Activated T-cell treated with anti-CD3 and anti-CD28 coated beads for 24 hours (primary cell): ENCODE measurements at regions not wholly inside any gene's neighbourhood (a gene's known extent, or its start where the extent isn't known, plus 50 kb on each side); places are given as distances from the start of the nearest gene placed in this dataset.

ENCODE experiments used
- DNase-seq: peaks from one replicate; pipeline ENCODE4 v3.0.0-alpha.2; 2020; ENCODE audit warnings: low read depth

- no peak for DNase-seq
These were observed 329.7 kb downstream of the NDFIP2 start for GRCh38 chr13:79810669-79811068.

GRCh38 chr13:79810018-79810417 lies 329.1 kb downstream of the NDFIP2 start:
- DNase-seq = no peak

- no peak for DNase-seq
These were observed 327.5 kb downstream of the NDFIP2 start for GRCh38 chr13:79808475-79808874.

- no peak for DNase-seq
These were observed 326.6 kb downstream of the NDFIP2 start for GRCh38 chr13:79807554-79807953.

- no peak for DNase-seq
These were observed 325.9 kb downstream of the NDFIP2 start for GRCh38 chr13:79806821-79807220.

GRCh38 chr13:79805317-79805716 lies 324.4 kb downstream of the NDFIP2 start:
- DNase-seq = no peak

GRCh38 chr13:79803989-79804388 lies 323.0 kb downstream of the NDFIP2 start:
- no peak for DNase-seq

GRCh38 chr13:79803296-79803695 lies 322.3 kb downstream of the NDFIP2 start:
- DNase-seq = no peak

GRCh38 chr13:79802389-79803085 lies 321.6 kb downstream of the NDFIP2 start:
- no peak for DNase-seq

- DNase-seq = no peak
These were observed 318.3 kb downstream of the NDFIP2 start for GRCh38 chr13:79799059-79799867.

GRCh38 chr13:79796136-79796535 lies 315.2 kb downstream of the NDFIP2 start:
- no peak for DNase-seq

GRCh38 chr13:79794931-79795330 lies 314.0 kb downstream of the NDFIP2 start:
- no peak for DNase-seq

GRCh38 chr13:79792716-79793115 lies 311.8 kb downstream of the NDFIP2 start:
- no peak for DNase-seq

GRCh38 chr13:79791471-79792042 lies 310.6 kb downstream of the NDFIP2 start:
- no peak for DNase-seq

- no peak for DNase-seq
These were observed 305.2 kb downstream of the NDFIP2 start for GRCh38 chr13:79786176-79786575.

GRCh38 chr13:79782541-79783205 lies 301.7 kb downstream of the NDFIP2 start:
- no peak for DNase-seq

GRCh38 chr13:79781829-79782540 lies 301.0 kb downstream of the NDFIP2 start:
- no peak for DNase-seq

GRCh38 chr13:79780240-79780639 lies 299.3 kb downstream of the NDFIP2 start:
- no peak for DNase-seq

- no peak for DNase-seq
These were observed 298.8 kb downstream of the NDFIP2 start for GRCh38 chr13:79779761-79780160.

GRCh38 chr13:79778741-79779460 lies 297.9 kb downstream of the NDFIP2 start:
- DNase-seq = no peak

- no peak for DNase-seq
These were observed 296.5 kb downstream of the NDFIP2 start for GRCh38 chr13:79777504-79777903.
